T follicular helper cell (primary cell): ENCODE measurements at regions not wholly inside any gene's neighbourhood (a gene's known extent, or its start where the extent isn't known, plus 50 kb on each side); places are given as distances from the start of the nearest gene placed in this dataset.
"Not testable (repeated sequence)": the region's sequence is repeated elsewhere in the genome, so short reads cannot be mapped to it uniquely, and the experiment has no call there.

Experiments used
- DNase-seq: peaks from one replicate; pipeline ENCODE4 v3.0.0-alpha.2; 2020; ENCODE audit warnings: low read depth

GRCh38 chr3:20832963-20833362, 647.0 kb upstream of the SGO1 start:
- DNase-seq = no peak

DNA sequence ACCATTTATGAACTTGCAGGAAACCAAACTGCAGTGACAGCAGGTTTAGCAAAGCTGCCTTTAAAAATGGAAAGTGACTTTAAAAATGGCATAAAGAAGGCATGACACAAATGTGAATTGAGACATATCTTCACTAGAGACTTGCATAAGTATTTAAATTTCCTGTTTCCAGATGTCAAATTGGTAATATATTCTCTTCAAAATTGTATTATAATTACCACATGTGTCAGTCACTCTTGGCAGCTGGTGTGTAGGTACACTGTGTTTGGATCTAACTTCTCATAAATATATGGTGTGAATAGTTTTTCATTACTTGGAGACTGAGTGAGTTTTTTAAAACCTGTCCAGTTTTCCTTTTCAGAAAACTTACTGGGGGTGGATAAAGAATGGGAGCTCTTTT, 636.2 kb upstream of the SGO1 start:
- DNase-seq = no peak

DNA sequence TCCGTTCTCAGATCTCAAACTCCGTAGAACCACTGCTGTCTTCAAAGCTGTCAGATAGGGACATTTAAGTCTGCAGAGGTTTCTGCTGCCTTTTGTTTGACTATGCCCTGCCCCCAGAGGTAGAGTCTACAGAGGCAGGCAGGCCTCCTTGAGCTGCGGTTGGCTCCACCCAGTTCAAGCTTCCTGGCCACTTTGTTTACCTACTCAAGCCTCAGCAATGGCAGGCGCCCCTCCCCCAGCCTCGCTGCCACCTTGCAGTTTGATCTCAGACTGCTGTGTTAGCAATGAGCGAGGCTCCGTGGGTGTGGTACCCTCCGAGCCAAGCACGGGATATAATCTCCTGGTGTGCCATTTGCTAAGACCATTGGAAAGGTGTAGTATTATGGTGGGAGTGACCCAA, 634.9 kb upstream of the SGO1 start:
- not testable (repeated sequence) for DNase-seq

- no peak for DNase-seq
Measured at GRCh38 chr3:20811631-20812030, 625.6 kb upstream of the SGO1 start.

DNA sequence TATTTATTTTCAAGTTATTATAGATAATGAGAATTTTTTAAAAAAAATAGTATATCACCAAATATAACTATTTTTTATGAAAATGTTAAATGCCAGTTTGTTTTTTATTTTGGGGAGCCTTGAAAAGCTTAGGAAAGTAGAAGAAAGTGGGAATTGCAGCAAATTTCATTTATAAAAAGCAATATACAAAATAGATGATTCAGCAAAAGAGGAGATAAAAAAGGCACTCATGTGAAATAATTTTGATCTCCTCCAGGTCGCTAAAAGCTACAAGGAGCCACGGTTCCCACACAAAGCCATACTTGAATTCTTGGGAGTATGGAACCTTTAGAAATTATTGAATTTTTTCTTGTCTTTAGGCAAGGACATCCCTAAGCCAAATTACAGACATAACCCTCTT, 625.0 kb upstream of the SGO1 start:
- DNase-seq = no peak

- DNase-seq = no peak
Measured at GRCh38 chr3:20810555-20810954, 624.5 kb upstream of the SGO1 start.

GRCh38 chr3:20809356-20809755, 623.4 kb upstream of the SGO1 start:
- DNase-seq = no peak

GRCh38 chr3:20808864-20809263, 622.9 kb upstream of the SGO1 start:
- DNase-seq = no peak

GRCh38 chr3:20798666-20799065, 612.7 kb upstream of the SGO1 start:
- DNase-seq = no peak

GRCh38 chr3:20787005-20787404, 601.0 kb upstream of the SGO1 start:
- no peak for DNase-seq

DNA sequence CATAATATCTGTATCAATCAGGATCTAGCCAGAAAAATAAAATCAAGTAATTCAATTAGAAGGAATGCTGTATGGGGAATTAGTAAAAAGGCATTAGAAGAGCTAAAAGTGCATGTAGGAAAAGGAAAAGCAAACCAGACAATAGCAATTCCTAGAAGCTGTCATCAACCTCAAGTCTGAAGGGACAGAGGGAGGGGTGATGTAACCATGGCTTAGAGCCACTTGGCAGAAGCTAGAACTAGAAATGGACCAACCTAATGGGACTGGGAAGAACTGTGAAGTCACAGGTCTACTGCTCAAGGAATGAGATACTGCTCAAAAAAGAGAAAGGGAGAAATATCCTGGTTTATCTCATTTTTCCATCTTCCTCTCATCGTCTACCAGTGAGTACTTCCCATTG, 590.7 kb upstream of the SGO1 start:
- DNase-seq = no peak

- no peak for DNase-seq
Measured at GRCh38 chr3:20776286-20776685, 590.3 kb upstream of the SGO1 start.

DNA sequence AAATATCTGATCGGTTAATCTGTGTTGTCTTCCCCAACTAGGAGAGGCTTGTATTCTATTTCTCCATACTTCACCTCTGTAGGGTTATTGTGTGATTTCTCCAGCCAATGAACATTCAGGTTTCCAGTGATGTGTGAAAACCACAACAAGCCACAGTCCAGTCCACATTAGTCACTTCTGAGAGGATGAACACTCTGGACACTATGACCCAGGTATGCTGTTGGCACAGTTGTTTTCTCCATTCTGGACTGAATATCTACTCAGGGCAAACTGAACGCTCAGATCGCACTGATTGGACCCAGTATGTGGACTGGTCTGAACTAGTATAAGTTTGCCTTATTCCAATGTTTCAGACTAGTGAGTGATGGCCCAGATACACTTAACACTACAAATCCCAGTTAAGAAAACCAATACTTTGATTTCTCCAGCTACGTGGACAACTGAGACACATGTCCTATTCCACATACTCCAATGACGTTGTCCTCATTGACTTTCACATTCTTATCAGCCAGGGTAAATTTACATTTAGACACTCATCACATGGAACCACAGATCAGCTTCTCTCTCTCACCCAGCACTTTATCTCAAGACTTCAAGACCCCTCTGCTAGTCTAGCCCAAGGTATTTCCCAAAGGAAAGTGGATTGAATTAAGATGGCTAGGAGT, 587.4 kb upstream of the SGO1 start:
- DNase-seq = no peak

DNA sequence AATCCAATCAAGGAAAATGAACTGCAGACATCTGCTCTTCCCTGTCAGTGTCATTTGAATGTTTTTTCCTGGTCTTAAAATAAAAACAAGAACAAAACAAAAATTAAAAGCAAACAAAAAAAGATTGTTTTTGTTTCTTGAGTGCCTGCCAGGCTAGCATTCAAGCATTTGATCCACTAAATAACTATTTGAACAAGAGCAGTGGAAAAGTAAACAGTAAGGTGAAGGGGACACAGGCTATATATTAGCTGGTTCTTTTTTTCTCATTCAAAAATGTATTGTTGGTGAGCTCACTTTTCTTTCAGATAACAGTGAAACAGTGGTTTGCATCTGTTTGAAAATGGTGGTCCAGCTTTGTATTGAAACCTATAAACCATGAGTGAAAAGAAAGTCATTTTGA, 586.9 kb upstream of the SGO1 start:
- no peak for DNase-seq

GRCh38 chr3:20769430-20769829, 583.4 kb upstream of the SGO1 start:
- no peak for DNase-seq

- DNase-seq = no peak
Measured at GRCh38 chr3:20760981-20761380, 575.0 kb upstream of the SGO1 start.

GRCh38 chr3:20752416-20752815, 566.4 kb upstream of the SGO1 start:
- no peak for DNase-seq

DNA sequence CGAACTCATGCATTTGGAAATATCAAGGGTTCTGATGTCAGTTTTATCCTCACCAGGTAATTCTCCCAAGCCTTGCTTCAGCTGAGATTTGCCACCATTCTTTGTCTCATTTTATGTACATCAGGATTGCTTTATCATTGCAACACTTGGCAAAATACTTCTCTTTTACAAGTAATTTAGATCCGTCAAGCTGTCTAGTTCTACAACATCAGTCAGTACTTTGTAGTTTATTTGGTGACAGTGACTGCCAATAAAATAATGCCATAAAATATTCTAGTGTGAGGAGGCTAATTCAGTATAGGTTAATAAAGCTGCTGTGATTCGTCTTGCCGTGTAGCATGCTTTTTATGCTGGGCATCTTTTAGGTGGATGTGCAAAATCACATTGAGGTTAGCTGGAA, 565.3 kb upstream of the SGO1 start:
- DNase-seq = no peak

DNA sequence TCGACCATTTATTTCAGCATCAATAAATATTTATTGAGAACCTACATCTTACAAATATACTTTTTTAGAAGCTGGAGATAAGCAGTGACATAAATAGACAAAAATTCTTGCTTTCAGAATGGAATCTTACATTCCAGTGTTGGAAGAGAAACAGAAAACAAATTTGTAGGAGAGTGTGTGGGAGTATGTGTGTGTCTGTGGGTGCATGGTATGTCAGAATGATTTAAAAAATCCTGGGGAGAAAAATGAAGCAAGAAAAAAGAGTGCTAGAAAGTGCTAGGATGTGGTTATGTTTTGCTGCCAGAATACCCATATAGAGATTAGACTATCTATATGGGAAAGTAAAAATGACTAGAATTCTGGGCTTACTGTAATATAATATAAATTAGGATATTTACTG, 561.7 kb upstream of the SGO1 start:
- DNase-seq = no peak

- DNase-seq = no peak
Measured at GRCh38 chr3:20743553-20744321, 557.7 kb upstream of the SGO1 start.

GRCh38 chr3:20742903-20743552, 557.0 kb upstream of the SGO1 start:
- no peak for DNase-seq

DNA sequence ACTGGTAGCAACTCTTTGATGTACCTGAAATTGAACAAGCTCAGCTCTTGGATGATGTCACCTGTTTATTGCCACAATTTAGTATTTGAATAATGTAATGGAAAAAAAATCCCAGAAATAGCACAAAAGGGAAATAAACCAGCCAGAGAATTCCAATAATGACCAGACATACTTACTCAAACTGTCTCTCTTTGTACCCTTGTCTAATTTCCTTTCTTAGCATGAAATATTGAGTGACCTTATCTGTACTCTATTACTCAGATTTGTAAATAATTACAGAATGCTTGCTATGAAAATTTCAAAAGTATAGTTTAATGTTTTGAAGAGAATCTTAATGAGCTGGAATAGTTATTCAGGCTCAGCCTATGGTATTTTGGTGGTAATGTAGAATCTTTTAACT, 555.4 kb upstream of the SGO1 start:
- no peak for DNase-seq

DNA sequence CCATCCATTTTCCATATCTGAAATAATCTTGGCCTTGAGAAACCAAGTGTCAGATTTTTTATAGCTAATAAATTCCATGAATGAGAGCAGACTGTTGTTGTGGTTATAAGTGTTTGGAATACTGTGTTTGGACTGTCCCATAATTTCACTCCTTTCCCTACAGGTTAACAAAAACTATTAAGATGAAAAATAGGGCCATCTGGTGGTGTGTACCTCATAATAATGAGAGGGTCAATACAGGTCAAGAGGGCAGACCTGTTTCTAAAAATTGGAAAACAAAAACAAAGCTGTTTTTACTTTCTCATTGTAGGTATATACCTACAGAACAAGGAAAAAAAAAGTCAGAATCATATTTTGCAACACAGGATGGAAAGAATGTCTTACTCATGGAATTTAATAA, 553.8 kb upstream of the SGO1 start:
- DNase-seq = no peak
